ENCODE measurements at regions not wholly inside any gene's neighbourhood (a gene's known extent, or its start where the extent isn't known, plus 50 kb on each side); places are given as distances from the start of the nearest gene placed in this dataset.

DNA sequence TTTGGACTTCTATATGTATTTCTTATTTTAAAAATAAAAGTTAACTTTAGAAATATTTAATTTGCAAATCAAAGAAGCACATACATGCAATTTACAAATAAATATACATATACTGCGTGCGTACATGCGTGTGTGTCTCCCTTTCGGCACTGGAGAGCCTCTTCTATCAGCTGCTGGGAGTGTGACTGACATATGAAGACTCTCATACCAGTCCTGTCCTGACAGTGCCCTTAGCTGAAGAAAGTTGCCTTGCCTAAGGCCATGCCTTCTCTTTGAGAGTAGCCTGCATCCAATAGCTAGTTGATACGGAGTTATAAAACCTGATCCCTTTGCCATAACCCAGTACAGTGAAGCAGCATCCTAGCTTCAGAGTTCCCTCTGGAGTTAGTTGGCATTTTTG, 282.4 kb upstream of the NEGR1 start:
- Mint-ChIP-seq H3K27ac (no peak overlapping the region), H3K9me3 (no peaks in the 10 kb centered on the region), H3K4me1 (ENCODE audit: low read depth) (no peaks in the 10 kb centered on the region), H3K27me3 (ENCODE audit: low read depth) (no peaks in the 10 kb centered on the region), H3K36me3 (ENCODE audit: low read depth) (no peaks in the 10 kb centered on the region), H3K4me3 (no peak overlapping the region)
- intact Hi-C loops (cut with micrococcal nuclease): no loop called here
- DNase-seq: no peak
- CTCF ChIA-PET: no interaction called here

DNA sequence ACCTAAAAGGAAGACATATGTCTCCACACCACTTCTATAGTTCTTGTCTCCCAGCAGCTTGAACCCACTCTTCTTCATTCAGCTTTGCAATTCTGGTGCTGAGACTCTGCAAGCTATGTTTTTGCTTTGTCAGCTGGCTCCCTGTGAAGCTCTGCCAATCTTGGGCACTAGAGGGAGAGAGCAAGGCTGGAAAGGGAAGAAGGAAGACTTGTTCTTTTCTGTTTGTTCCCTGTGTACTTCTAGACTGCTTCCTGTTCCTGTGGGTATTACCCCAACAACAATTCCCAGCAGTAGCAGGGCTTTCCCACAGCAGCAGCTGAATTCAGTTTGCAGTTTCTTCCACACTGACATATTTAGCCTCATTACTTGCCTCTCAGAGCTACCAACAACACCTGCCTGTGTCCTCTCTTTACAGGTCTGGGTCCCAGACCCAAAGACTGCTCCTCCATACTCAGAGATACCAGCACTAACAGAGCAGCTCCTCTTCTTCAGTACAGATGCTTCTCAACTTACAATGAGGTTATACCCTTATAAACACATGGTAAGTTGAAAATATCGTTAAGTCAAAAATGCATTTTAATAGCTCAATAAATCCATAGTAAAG, 275.2 kb upstream of the NEGR1 start:
- no peak overlapping the region for H3K27ac Mint-ChIP-seq
- DNase-seq: no peak
- no peaks in the 10 kb centered on the region for H3K9me3 Mint-ChIP-seq
- H3K27me3 Mint-ChIP-seq (ENCODE audit: low read depth): no peaks in the 10 kb centered on the region
- CTCF ChIA-PET: no interaction called here
- no peaks in the 10 kb centered on the region for H3K36me3 Mint-ChIP-seq (ENCODE audit: low read depth)
- H3K4me3 Mint-ChIP-seq: no peak overlapping the region
- no peaks in the 10 kb centered on the region for H3K4me1 Mint-ChIP-seq (ENCODE audit: low read depth)
- intact Hi-C loops (cut with micrococcal nuclease): no loop called here

DNA sequence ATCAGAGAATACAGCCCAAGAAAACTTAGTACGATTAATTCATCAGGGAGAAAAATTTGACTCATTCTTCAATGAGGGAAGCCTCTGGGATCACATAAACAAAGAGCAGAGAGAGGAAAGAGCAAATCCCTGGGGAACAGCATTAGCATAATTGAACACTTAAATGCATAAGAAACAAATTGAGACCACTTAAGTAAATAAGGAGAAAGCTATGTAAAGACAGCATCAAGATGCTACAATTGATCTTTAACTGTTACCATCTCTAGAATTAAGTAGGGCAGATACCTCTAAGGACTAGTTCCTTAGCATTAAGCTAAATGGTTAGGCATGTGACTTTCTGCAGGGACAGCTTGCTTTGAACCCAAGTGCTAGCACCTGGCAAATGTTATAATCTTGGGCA, 265.1 kb upstream of the NEGR1 start:
- no peak overlapping the region for H3K4me3 Mint-ChIP-seq
- H3K36me3 Mint-ChIP-seq (ENCODE audit: low read depth): no peaks in the 10 kb centered on the region
- no peak overlapping the region for H3K27ac Mint-ChIP-seq
- no peaks in the 10 kb centered on the region for H3K4me1 Mint-ChIP-seq (ENCODE audit: low read depth)
- DNase-seq: no peak
- CTCF ChIA-PET: no interaction called here
- no peaks in the 10 kb centered on the region for H3K27me3 Mint-ChIP-seq (ENCODE audit: low read depth)
- no peaks in the 10 kb centered on the region for H3K9me3 Mint-ChIP-seq
- intact Hi-C loops (cut with micrococcal nuclease): no loop called here

DNA sequence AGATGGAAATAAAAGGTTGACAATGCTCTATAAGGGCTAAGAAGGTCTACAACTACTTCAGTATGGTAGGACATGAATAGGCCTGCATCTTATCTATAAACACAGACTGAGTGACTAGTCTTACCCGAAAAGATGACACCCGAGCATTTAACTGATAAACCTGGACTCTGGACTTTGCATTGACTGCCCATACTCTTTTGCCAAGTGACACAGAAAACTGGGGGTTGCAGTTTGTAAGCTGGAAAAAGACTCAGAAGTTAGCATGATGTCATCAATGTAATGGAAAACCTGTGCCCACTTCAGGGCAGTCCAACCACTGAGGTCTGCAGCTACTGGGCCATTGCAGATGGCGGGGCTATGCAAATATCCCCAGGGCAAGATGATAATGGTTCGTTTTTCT, 258.3 kb upstream of the NEGR1 start:
- Mint-ChIP-seq H3K4me3 (no peak overlapping the region), H3K27me3 (ENCODE audit: low read depth) (no peaks in the 10 kb centered on the region), H3K4me1 (ENCODE audit: low read depth) (no peaks in the 10 kb centered on the region), H3K9me3 (no peaks in the 10 kb centered on the region), H3K36me3 (ENCODE audit: low read depth) (no peaks in the 10 kb centered on the region), H3K27ac (no peak overlapping the region)
- no peak for DNase-seq
- CTCF ChIA-PET: no interaction called here
- intact Hi-C loops (cut with micrococcal nuclease): no loop called here

DNA sequence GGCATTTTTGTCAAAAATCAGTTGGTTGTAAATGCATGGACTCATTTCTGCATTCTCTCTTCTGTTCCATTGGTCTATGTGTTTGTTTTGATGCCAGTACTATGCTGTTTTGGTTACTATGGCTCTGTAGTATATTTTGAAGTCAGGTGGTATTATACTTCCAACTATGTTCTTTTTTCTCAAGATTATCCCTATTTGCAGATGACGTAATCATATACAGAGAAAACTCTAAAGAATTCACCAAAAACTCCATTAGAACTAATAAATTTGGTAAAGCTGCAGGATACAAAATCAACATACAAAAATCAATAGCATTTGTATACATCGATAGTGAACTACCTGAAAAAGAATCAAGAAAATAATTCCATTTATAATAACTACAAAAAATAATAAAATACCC, 253.1 kb upstream of the NEGR1 start:
- no peak overlapping the region for H3K27ac Mint-ChIP-seq
- CTCF ChIA-PET: no interaction called here
- no peak overlapping the region for H3K4me3 Mint-ChIP-seq
- no peak for DNase-seq
- peaks cover 2% of the 10 kb centered on the region for H3K9me3 Mint-ChIP-seq
- no peaks in the 10 kb centered on the region for H3K36me3 Mint-ChIP-seq (ENCODE audit: low read depth)
- intact Hi-C loops (cut with micrococcal nuclease): no loop called here
- no peaks in the 10 kb centered on the region for H3K4me1 Mint-ChIP-seq (ENCODE audit: low read depth)
- no peaks in the 10 kb centered on the region for H3K27me3 Mint-ChIP-seq (ENCODE audit: low read depth)

DNA sequence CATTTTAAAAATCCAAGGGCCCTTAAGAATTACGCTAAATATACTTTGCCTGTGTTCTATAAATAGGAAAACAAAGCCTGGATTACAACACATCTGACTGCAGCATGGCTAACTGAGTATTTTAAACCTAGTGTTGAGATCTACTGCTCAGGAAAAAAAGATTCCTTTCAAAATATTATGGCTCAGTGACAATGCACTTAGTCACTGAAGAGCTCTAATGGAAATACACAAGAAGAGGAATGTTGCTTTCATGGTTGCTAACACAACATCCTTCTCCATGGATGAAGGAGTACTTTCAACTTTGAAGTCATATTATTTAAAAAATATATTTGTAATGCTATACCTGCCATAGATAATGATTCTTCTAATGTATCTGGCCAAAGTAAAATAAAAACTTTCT, 248.3 kb upstream of the NEGR1 start:
- CTCF ChIA-PET: no interaction called here
- intact Hi-C loops (cut with micrococcal nuclease): no loop called here
- peaks cover 2% of the 10 kb centered on the region for H3K9me3 Mint-ChIP-seq
- H3K4me3 Mint-ChIP-seq: no peak overlapping the region
- no peaks in the 10 kb centered on the region for H3K36me3 Mint-ChIP-seq (ENCODE audit: low read depth)
- no peaks in the 10 kb centered on the region for H3K27me3 Mint-ChIP-seq (ENCODE audit: low read depth)
- no peaks in the 10 kb centered on the region for H3K4me1 Mint-ChIP-seq (ENCODE audit: low read depth)
- no peak for DNase-seq
- no peak overlapping the region for H3K27ac Mint-ChIP-seq

DNA sequence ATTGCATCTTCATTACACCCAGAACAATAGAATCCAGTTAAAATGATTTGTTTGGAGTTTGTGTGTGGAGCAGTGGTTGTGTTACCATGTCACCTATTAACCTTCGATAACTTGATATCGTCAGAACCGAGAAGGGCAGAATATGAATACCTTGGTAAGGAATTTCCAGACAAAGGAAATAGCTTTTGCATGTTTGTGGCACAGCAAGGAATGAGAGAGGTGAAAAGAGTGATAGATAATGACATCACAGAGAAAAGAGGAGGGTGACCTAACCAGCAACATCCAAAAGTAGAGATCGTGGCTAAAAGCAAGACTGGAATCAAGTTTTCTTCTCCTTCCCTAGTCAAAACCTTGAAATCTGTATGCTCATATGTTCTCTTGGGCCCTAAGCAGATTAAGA, 244.6 kb upstream of the NEGR1 start:
- Mint-ChIP-seq H3K9me3 (peaks cover 3% of the 10 kb centered on the region), H3K27ac (no peak overlapping the region), H3K36me3 (ENCODE audit: low read depth) (no peaks in the 10 kb centered on the region), H3K4me3 (no peak overlapping the region), H3K4me1 (ENCODE audit: low read depth) (no peaks in the 10 kb centered on the region), H3K27me3 (ENCODE audit: low read depth) (no peaks in the 10 kb centered on the region)
- intact Hi-C loops (cut with micrococcal nuclease): no loop called here
- CTCF ChIA-PET: no interaction called here
- no peak for DNase-seq

DNA sequence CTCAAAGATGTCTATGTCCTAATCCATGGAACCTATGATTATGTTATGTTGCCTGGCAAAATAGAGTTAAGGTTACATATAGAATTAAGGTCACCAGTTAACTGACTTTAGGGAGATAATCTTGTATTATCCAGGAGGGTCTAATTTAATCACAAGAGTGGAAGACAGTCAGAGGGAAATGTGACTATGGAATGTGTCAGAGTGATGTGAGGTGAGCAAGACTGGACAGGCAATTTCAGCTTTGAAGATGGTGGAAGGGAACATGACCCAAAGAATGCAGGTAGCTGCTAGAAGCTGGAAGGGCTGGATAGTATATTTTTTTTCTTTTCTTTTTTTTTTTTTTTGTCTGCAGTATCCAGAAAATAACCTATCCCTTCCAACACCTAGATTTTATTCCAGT, 241.7 kb upstream of the NEGR1 start:
- H3K4me1 Mint-ChIP-seq (ENCODE audit: low read depth): no peaks in the 10 kb centered on the region
- H3K27ac Mint-ChIP-seq: no peak overlapping the region
- H3K36me3 Mint-ChIP-seq (ENCODE audit: low read depth): no peaks in the 10 kb centered on the region
- CTCF ChIA-PET: no interaction called here
- no peaks in the 10 kb centered on the region for H3K27me3 Mint-ChIP-seq (ENCODE audit: low read depth)
- H3K4me3 Mint-ChIP-seq: no peak overlapping the region
- H3K9me3 Mint-ChIP-seq: peaks cover 3% of the 10 kb centered on the region
- no peak for DNase-seq
- intact Hi-C loops (cut with micrococcal nuclease): no loop called here

DNA sequence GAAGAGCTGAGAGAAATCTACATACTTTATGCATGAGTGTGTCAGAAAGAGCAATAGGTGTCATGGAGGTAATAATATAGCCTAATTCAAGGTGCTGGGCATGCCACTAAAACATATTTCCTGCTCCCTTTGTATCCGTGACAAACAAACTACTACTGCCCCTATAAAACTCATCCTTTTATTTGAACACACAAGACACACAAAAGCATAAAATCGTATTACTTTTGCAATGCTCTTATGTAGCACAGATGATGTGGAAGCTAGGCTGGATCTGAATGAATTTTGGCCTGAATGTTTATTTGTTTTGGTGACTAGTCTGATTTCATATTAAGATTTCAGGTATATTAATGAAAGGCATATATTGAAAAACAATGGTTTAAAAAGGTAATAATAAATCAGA, 239.3 kb upstream of the NEGR1 start:
- Mint-ChIP-seq H3K36me3 (ENCODE audit: low read depth) (no peaks in the 10 kb centered on the region), H3K4me1 (ENCODE audit: low read depth) (no peaks in the 10 kb centered on the region), H3K27me3 (ENCODE audit: low read depth) (no peaks in the 10 kb centered on the region), H3K27ac (no peak overlapping the region), H3K4me3 (no peak overlapping the region), H3K9me3 (peaks cover 3% of the 10 kb centered on the region)
- no peak for DNase-seq
- intact Hi-C loops (cut with micrococcal nuclease): no loop called here
- CTCF ChIA-PET: no interaction called here

DNA sequence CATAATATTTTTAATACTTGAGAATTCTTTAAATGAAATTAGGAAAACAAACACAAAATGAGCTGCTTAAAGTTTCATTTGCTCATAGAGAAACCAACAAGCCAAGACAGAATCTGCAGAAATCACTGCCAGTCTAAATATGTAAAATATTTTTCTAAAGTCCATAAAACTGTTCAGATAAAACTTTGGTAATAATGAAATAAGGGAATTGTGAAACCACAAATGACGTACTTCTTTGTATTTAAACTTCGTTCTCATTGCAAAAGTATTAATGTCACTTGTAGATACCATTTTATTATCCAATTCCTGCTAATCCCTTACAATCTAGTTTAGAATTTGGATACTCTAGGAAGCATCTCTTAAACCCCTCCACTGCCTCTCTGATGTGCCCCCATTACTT, 234.5 kb upstream of the NEGR1 start:
- Mint-ChIP-seq H3K27me3 (ENCODE audit: low read depth) (no peaks in the 10 kb centered on the region), H3K36me3 (ENCODE audit: low read depth) (no peaks in the 10 kb centered on the region), H3K27ac (no peak overlapping the region), H3K4me3 (no peak overlapping the region), H3K4me1 (ENCODE audit: low read depth) (no peaks in the 10 kb centered on the region), H3K9me3 (no peaks in the 10 kb centered on the region)
- intact Hi-C loops (cut with micrococcal nuclease): no loop called here
- DNase-seq: no peak
- CTCF ChIA-PET: no interaction called here

DNA sequence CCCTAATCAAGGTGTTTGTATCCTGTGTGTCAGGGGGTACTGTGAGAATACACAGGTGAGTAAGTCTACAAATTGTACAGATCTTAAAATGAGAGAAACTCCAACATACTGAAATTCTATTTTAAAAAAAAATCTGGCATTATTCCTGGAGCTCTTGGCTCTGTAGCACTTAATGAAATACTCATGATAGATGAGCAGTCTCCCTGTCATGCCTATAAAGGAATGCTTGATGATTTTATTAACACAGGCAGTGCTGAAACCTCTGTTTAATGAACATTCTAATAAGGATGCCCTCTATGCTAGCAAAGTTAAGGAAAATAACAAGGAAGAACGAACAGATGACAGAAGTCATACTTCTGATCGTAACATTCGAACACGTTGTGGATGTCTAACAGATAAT, 233.9 kb upstream of the NEGR1 start:
- H3K27me3 Mint-ChIP-seq (ENCODE audit: low read depth): no peaks in the 10 kb centered on the region
- CTCF ChIA-PET: no interaction called here
- no peaks in the 10 kb centered on the region for H3K9me3 Mint-ChIP-seq
- DNase-seq: no peak
- no peak overlapping the region for H3K4me3 Mint-ChIP-seq
- H3K4me1 Mint-ChIP-seq (ENCODE audit: low read depth): no peaks in the 10 kb centered on the region
- intact Hi-C loops (cut with micrococcal nuclease): no loop called here
- H3K27ac Mint-ChIP-seq: no peak overlapping the region
- no peaks in the 10 kb centered on the region for H3K36me3 Mint-ChIP-seq (ENCODE audit: low read depth)

DNA sequence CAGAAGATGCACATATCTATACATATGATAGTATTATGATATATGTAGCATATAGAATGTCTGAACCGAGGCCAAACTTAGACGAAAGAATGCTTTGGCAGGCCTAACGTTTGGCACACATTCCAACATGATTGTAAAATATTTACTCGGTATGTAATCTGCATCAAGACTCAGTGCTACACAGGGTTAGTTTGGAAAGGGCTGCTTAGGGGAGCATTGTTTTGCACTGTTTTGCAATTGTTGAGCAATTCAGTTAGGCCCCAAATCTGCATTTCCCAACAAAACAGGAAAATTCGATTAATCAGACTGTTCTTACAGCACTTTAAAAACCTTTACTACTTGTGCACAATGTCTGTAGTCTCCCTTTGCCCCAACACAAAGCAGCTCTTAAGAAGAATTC, 216.0 kb upstream of the NEGR1 start:
- Mint-ChIP-seq H3K4me3 (no peak overlapping the region), H3K36me3 (ENCODE audit: low read depth) (no peaks in the 10 kb centered on the region), H3K27me3 (ENCODE audit: low read depth) (no peaks in the 10 kb centered on the region), H3K9me3 (peaks cover 3% of the 10 kb centered on the region), H3K27ac (no peak overlapping the region), H3K4me1 (ENCODE audit: low read depth) (no peaks in the 10 kb centered on the region)
- CTCF ChIA-PET: no interaction called here
- intact Hi-C loops (cut with micrococcal nuclease): no loop called here
- no peak for DNase-seq

DNA sequence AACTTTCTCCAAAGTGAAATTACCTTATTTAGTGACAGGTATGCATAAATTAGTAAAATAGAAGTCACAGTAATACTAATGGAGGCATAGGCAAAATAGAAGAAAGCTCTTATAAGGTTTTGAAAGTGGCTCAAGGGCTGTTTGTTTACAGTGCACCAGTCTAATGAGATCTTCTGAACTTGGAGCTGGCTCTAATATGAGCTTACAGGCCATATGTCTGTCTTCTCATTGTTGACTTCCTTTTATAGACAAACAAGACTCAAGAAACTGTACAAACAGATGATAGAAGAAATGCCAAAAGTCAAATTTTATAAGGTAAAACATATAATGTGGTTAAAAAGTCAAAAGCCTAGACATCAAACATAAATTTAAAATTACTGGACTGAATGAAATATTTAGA, 207.5 kb upstream of the NEGR1 start:
- H3K4me1 Mint-ChIP-seq (ENCODE audit: low read depth): no peaks in the 10 kb centered on the region
- no peak for DNase-seq
- H3K4me3 Mint-ChIP-seq: no peak overlapping the region
- H3K27me3 Mint-ChIP-seq (ENCODE audit: low read depth): no peaks in the 10 kb centered on the region
- intact Hi-C loops (cut with micrococcal nuclease): no loop called here
- no peaks in the 10 kb centered on the region for H3K36me3 Mint-ChIP-seq (ENCODE audit: low read depth)
- no peak overlapping the region for H3K27ac Mint-ChIP-seq
- no peaks in the 10 kb centered on the region for H3K9me3 Mint-ChIP-seq
- CTCF ChIA-PET: no interaction called here

DNA sequence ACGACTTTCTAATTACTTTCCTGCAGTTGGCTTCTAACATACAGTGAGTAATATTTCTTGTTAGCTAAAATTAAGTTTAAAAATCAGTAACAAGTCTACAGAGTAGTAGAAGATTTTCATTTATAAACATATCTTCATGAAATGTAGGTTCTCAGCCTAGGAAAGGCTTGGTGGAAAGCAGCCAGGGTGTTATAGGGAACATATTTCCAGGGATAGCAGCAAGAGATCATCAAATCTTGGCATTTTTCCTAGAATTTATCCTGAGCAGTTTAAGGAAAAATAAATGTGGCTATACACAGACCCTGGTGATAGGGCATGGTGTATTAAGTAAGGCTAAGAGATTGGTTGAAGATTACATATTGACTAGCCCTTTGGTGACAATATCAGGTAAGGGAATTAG, 203.5 kb upstream of the NEGR1 start:
- CTCF ChIA-PET: no interaction called here
- intact Hi-C loops (cut with micrococcal nuclease): no loop called here
- H3K4me1 Mint-ChIP-seq (ENCODE audit: low read depth): no peaks in the 10 kb centered on the region

More for the DNA sequence above, 203.5 kb upstream of the NEGR1 start:
- no peak for DNase-seq
- no peaks in the 10 kb centered on the region for H3K36me3 Mint-ChIP-seq (ENCODE audit: low read depth)
- no peaks in the 10 kb centered on the region for H3K27me3 Mint-ChIP-seq (ENCODE audit: low read depth)
- no peak overlapping the region for H3K27ac Mint-ChIP-seq
- H3K9me3 Mint-ChIP-seq: peaks cover 3% of the 10 kb centered on the region
- H3K4me3 Mint-ChIP-seq: no peak overlapping the region

Data from activated naive CD4-positive, alpha-beta T cell treated with anti-CD3 and anti-CD28 coated beads for 36 hours (primary cell).